HepG2 (cell line): ENCODE measurements at regions not wholly inside any gene's neighbourhood (a gene's known extent, or its start where the extent isn't known, plus 50 kb on each side); places are given as distances from the start of the nearest gene placed in this dataset.

Experiments
- ATM ChIP-seq: fragments of 450-650 bp; IDR thresholded peaks from 2 replicates; pipeline ENCODE4 v1.7.1; 2017; ENCODE audit warnings: mild to moderate bottlenecking, borderline replicate concordance
- CREM ChIP-seq, 2 experiments: sonication (generic) in 1 of 2; formaldehyde crosslinking in 1 of 2; IDR thresholded peaks; 2 replicates each; pipeline versions ENCODE4 v1.4.0 to v1.6.1; 2016 to 2020; ENCODE audit warnings: antibody characterized with exemption in 1 of 2, mild to moderate bottlenecking in 1 of 2, missing genetic modification reagents in 1 of 2
- FOXP1 ChIP-seq, 2 experiments: fragments of 450-650 bp in 1 of 2; IDR thresholded peaks; 2 replicates each; pipeline ENCODE4 v1.6.1; 2017 to 2018; ENCODE audit warnings: antibody characterized with exemption in 1 of 2
- GPN1 ChIP-seq: sonication (generic); formaldehyde crosslinking; IDR thresholded peaks from 2 replicates; pipeline ENCODE4 v1.5.1; 2020; ENCODE audit warnings: missing genetic modification reagents, borderline replicate concordance
- NR2F6 ChIP-seq, 2 experiments: IDR thresholded peaks; 2 replicates each; pipeline ENCODE4 v1.6.1; 2016; ENCODE audit warnings: antibody characterized with exemption in 1 of 2, mild to moderate bottlenecking in 1 of 2
- POLR2G ChIP-seq: fragments of 200-400 bp; formaldehyde crosslinking; IDR thresholded peaks from 2 replicates; pipeline ENCODE4 v1.6.1; 2018; ENCODE audit warnings: mild to moderate bottlenecking, low read depth, low read length, moderate library complexity
- SIN3A ChIP-seq: IDR thresholded peaks from 2 replicates; pipeline ENCODE4 v1.6.1; 2011; ENCODE audit warnings: low read depth, mild to moderate bottlenecking, control low read depth, low read length, borderline replicate concordance
- ZFP36L1 ChIP-seq: sonication (generic); formaldehyde crosslinking; IDR thresholded peaks from 2 replicates; pipeline ENCODE4 v1.8.0; 2022; ENCODE audit warnings: mild to moderate bottlenecking, missing genetic modification reagents, moderate library complexity
- ZFP90 ChIP-seq: sonication (generic); formaldehyde crosslinking; IDR thresholded peaks from 2 replicates; pipeline ENCODE4 v1.8.0; 2022; ENCODE audit warnings: missing genetic modification reagents, mild to moderate bottlenecking, inconsistent platforms, borderline replicate concordance
- ZMAT3 ChIP-seq: sonication (generic); formaldehyde crosslinking; conservative IDR thresholded peaks from 2 replicates; pipeline ENCODE4 v1.7.0; 2021; ENCODE audit warnings: missing genetic modification reagents
- ZNF253 ChIP-seq: sonication (generic); formaldehyde crosslinking; IDR thresholded peaks from 2 replicates; pipeline ENCODE4 v1.8.0; 2022; ENCODE audit warnings: mild to moderate bottlenecking, missing genetic modification reagents, borderline replicate concordance
- ZNF343 ChIP-seq: sonication (generic); formaldehyde crosslinking; IDR thresholded peaks from 2 replicates; pipeline ENCODE4 v1.4.0; 2020; ENCODE audit warnings: mild to moderate bottlenecking, missing genetic modification reagents
- ZNF629 ChIP-seq: sonication (generic); formaldehyde crosslinking; conservative IDR thresholded peaks from 2 replicates; pipeline ENCODE4 v1.5.0; 2020; ENCODE audit warnings: missing genetic modification reagents
- ZNF660 ChIP-seq: sonication (generic); formaldehyde crosslinking; IDR thresholded peaks from 2 replicates; pipeline ENCODE4 v1.5.1; 2020; ENCODE audit warnings: mild to moderate bottlenecking, low read depth, missing genetic modification reagents, borderline replicate concordance
- ZNF672 ChIP-seq: sonication (generic); formaldehyde crosslinking; IDR thresholded peaks from 2 replicates; pipeline ENCODE4 v1.8.1; 2022; ENCODE audit warnings: missing genetic modification reagents
- ZNF678 ChIP-seq: sonication (generic); formaldehyde crosslinking; IDR thresholded peaks from 2 replicates; pipeline ENCODE4 v1.4.0; 2020; ENCODE audit warnings: mild to moderate bottlenecking, missing genetic modification reagents
- ZNF749 ChIP-seq: sonication (generic); formaldehyde crosslinking; IDR thresholded peaks from 2 replicates; pipeline ENCODE4 v1.8.0; 2022; ENCODE audit warnings: mild to moderate bottlenecking, missing genetic modification reagents, moderate library complexity, borderline replicate concordance
- TF ChIP-seq, protein P1 (sequence below): sonication (generic); formaldehyde crosslinking; IDR thresholded peaks from 2 replicates; pipeline ENCODE4 v1.4.0; 2020; ENCODE audit warnings: missing genetic modification reagents
- TF ChIP-seq, protein P2 (sequence below): sonication (generic); formaldehyde crosslinking; IDR thresholded peaks from 2 replicates; pipeline ENCODE4 v1.8.1; 2023; ENCODE audit warnings: mild to moderate bottlenecking, missing genetic modification reagents
- TF ChIP-seq, protein P3 (sequence below): sonication (generic); formaldehyde crosslinking; IDR thresholded peaks from 2 replicates; pipeline ENCODE4 v1.4.0; 2020; ENCODE audit warnings: missing genetic modification reagents, borderline replicate concordance

DNA sequence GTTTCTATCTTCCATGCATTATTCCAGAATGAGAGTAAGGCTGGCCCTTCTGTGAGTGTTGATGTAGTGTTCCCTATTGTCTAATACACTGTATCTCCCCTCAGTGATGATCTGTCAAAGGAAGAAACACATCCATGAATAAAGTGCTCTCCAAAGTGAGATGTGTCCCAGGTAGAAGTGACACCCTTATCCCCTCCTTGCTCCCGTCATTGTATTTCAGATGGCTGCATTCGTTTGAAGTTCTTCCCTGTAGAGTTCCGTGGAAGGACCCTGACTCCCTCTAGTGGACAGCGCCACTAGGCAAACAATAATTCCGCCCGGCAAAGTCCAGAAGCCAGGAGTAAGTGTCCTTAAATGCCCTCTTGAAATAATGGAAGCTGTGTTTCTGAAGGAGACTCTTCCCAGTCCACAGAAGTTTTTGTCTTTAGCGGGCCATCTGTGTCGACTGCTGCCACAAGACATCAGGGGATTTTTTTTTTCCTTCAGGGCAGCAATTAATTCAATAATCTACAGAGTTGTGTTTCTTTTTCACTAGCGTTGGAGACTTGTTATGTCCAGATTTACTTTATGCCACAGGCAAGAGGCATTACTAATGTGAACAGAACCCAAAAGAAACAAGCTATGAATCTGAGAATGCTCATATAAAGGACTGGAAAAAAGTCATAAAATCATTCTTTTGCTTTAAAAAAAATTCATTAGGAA is 64.6 kb downstream of the THNSL1 start (continued):
- TF ChIP-seq GPN1 (CRISPR knock-in tag) (no peak), FOXP1 (IDR thresholded peaks at IDR 0.05) (no peak), FOXP1 (CRISPR knock-in tag; IDR thresholded peaks at IDR 0.05) (no peak; the same call in 1 of the 2 replicates), ZFP36L1 (CRISPR knock-in tag) (no peak), ATM (no peak), ZNF660 (CRISPR knock-in tag) (no peak), SIN3A (no peak), ZNF678 (CRISPR knock-in tag) (no peak), POLR2G (no peak), ZMAT3 (CRISPR knock-in tag) (no peak), ZNF629 (no peak), ZNF672 (no peak), ZNF253 (CRISPR knock-in tag) (no peak), ZNF749 (CRISPR knock-in tag) (no peak), ZNF343 (CRISPR knock-in tag) (no peak), CREM (IDR thresholded peaks at IDR 0.05) (no peak), CREM (CRISPR knock-in tag; IDR thresholded peaks at IDR 0.05) (no peak), NR2F6 (IDR thresholded peaks at IDR 0.05) (no peak), NR2F6 (CRISPR knock-in tag; IDR thresholded peaks at IDR 0.05) (no peak), ZFP90 (peak; percentile 47; the same call in 1 of the 2 replicates)
- TF ChIP-seq, protein P1, sequence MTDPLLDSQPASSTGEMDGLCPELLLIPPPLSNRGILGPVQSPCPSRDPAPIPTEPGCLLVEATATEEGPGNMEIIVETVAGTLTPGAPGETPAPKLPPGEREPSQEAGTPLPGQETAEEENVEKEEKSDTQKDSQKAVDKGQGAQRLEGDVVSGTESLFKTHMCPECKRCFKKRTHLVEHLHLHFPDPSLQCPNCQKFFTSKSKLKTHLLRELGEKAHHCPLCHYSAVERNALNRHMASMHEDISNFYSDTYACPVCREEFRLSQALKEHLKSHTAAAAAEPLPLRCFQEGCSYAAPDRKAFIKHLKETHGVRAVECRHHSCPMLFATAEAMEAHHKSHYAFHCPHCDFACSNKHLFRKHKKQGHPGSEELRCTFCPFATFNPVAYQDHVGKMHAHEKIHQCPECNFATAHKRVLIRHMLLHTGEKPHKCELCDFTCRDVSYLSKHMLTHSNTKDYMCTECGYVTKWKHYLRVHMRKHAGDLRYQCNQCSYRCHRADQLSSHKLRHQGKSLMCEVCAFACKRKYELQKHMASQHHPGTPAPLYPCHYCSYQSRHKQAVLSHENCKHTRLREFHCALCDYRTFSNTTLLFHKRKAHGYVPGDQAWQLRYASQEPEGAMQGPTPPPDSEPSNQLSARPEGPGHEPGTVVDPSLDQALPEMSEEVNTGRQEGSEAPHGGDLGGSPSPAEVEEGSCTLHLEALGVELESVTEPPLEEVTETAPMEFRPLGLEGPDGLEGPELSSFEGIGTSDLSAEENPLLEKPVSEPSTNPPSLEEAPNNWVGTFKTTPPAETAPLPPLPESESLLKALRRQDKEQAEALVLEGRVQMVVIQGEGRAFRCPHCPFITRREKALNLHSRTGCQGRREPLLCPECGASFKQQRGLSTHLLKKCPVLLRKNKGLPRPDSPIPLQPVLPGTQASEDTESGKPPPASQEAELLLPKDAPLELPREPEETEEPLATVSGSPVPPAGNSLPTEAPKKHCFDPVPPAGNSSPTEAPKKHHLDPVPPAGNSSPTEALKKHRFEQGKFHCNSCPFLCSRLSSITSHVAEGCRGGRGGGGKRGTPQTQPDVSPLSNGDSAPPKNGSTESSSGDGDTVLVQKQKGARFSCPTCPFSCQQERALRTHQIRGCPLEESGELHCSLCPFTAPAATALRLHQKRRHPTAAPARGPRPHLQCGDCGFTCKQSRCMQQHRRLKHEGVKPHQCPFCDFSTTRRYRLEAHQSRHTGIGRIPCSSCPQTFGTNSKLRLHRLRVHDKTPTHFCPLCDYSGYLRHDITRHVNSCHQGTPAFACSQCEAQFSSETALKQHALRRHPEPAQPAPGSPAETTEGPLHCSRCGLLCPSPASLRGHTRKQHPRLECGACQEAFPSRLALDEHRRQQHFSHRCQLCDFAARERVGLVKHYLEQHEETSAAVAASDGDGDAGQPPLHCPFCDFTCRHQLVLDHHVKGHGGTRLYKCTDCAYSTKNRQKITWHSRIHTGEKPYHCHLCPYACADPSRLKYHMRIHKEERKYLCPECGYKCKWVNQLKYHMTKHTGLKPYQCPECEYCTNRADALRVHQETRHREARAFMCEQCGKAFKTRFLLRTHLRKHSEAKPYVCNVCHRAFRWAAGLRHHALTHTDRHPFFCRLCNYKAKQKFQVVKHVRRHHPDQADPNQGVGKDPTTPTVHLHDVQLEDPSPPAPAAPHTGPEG (CRISPR knock-in tag) = no peak
- TF ChIP-seq, protein P2, sequence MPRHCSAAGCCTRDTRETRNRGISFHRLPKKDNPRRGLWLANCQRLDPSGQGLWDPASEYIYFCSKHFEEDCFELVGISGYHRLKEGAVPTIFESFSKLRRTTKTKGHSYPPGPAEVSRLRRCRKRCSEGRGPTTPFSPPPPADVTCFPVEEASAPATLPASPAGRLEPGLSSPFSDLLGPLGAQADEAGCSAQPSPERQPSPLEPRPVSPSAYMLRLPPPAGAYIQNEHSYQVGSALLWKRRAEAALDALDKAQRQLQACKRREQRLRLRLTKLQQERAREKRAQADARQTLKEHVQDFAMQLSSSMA = no peak
- TF ChIP-seq, protein P3, sequence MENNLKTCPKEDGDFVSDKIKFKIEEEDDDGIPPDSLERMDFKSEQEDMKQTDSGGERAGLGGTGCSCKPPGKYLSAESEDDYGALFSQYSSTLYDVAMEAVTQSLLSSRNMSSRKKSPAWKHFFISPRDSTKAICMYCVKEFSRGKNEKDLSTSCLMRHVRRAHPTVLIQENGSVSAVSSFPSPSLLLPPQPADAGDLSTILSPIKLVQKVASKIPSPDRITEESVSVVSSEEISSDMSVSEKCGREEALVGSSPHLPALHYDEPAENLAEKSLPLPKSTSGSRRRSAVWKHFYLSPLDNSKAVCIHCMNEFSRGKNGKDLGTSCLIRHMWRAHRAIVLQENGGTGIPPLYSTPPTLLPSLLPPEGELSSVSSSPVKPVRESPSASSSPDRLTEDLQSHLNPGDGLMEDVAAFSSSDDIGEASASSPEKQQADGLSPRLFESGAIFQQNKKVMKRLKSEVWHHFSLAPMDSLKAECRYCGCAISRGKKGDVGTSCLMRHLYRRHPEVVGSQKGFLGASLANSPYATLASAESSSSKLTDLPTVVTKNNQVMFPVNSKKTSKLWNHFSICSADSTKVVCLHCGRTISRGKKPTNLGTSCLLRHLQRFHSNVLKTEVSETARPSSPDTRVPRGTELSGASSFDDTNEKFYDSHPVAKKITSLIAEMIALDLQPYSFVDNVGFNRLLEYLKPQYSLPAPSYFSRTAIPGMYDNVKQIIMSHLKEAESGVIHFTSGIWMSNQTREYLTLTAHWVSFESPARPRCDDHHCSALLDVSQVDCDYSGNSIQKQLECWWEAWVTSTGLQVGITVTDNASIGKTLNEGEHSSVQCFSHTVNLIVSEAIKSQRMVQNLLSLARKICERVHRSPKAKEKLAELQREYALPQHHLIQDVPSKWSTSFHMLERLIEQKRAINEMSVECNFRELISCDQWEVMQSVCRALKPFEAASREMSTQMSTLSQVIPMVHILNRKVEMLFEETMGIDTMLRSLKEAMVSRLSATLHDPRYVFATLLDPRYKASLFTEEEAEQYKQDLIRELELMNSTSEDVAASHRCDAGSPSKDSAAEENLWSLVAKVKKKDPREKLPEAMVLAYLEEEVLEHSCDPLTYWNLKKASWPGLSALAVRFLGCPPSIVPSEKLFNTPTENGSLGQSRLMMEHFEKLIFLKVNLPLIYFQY (CRISPR knock-in tag) = no peak
